C1 segment of cervical spinal cord (tissue), 14 donors: ENCODE measurements at regions not wholly inside any gene's neighbourhood (a gene's known extent, or its start where the extent isn't known, plus 50 kb on each side); places are given as distances from the start of the nearest gene placed in this dataset.

ENCODE experiments used
- DNase-seq, 14 donors: peaks; one replicate each; lab custom pipeline; 2025; lab: John Stamatoyannopoulos, UW

- DNase-seq, result no peak
Observed at GRCh38 chr4:181225616-181226261, 1017.5 kb upstream of the TENM3 start.

- no peak for DNase-seq
Observed at GRCh38 chr4:181234951-181235680, 1008.1 kb upstream of the TENM3 start.

GRCh38 chr4:181245326-181245725 lies 997.9 kb upstream of the TENM3 start:
- DNase-seq, result no peak

- no peak for DNase-seq
Observed at GRCh38 chr4:181249031-181249430, 994.2 kb upstream of the TENM3 start.

DNA sequence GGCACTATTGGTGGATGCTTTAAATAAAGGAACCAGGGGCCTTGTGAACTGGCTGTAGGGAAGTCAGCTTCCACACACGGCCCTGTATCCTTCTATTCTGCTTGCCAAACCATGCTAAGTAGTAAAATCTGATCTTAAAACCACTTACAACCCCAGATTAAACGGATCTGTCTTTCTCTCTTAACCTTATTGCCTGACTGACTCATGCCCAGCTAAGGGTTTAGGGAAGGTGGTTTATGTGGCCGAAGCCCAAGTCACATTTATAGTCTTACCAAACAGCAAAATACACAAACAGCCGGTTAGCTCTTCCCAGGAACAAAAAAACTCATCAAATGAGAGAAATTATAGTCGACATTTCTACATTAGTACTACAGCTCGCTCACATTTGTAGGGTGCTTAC lies 988.4 kb upstream of the TENM3 start:
- DNase-seq, result no peak

GRCh38 chr4:181258569-181258968 lies 984.6 kb upstream of the TENM3 start:
- DNase-seq, result no peak

GRCh38 chr4:181259081-181259709 lies 984.0 kb upstream of the TENM3 start:
- DNase-seq, result no peak

GRCh38 chr4:181261279-181261678 lies 981.9 kb upstream of the TENM3 start:
- no peak for DNase-seq

- DNase-seq, result no peak
Observed at GRCh38 chr4:181264893-181265292, 978.3 kb upstream of the TENM3 start.

- no peak for DNase-seq
Observed at GRCh38 chr4:181265370-181265769, 977.8 kb upstream of the TENM3 start.

DNA sequence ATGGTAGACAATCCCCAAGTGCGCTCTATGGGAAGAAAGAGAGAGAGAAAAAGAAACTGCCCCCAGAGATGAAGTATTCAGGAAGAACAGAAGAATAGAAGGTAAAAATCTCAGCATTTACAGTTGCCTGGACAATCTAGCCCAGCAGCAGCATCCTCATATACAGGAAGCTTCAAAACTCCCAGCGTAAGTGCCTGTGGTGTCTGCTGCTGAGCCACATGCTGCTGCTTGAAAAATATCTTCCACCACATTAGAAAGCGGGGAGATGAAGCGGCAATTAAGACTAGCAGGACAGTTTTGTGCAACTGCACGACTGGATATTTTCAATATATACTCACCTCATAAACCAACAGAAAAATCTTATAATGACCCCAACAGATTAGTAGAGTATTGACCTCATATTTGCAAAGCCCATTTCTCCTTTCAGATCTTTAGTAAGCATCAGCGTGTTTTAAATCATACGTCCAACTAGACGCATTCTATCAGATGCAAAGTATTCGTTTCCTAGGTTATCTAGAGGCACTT lies 972.0 kb upstream of the TENM3 start:
- no peak for DNase-seq

GRCh38 chr4:181272422-181272821 lies 970.8 kb upstream of the TENM3 start:
- DNase-seq, result no peak

DNA sequence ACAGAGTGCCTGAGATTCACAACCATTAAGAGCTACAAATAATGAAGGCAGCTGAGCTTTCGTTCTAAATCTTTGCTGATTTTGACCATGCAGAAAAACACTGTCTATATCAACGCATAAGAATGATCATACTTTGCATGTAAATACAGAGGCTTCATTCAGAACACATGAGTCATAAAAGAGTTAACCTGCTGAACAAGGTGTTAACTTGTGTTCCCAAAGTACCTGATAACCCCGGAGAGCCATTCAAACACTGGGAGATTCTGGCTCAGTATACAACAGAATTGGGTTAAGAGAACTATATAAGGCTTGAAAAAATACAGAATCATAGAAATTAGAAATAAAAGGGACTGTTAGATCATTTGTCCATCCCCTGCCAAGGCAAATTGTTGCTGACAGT lies 964.3 kb upstream of the TENM3 start:
- no peak for DNase-seq

GRCh38 chr4:181281451-181281850 lies 961.8 kb upstream of the TENM3 start:
- DNase-seq, result peak in 9 of 14 donors; percentile 1 to 20 (median 8)

DNA sequence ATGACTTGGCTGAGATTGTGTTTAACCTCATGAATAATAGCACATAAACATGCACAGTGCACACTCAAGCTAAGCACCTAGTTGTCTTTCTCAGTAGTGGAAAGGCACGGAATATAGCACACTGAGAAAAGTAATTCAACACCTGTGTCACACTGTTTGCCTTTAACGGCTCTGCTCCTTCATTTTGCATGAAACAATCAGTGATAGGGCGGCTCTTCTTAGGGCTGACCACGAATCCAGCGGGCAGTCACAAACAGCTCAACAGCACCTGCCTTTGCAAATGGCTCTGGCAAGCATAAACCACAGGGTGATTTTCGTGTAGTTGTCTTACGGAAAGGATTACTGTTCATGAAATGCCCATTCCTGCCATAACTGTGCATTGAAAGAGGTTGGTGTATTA lies 954.0 kb upstream of the TENM3 start:
- DNase-seq, result no peak

DNA sequence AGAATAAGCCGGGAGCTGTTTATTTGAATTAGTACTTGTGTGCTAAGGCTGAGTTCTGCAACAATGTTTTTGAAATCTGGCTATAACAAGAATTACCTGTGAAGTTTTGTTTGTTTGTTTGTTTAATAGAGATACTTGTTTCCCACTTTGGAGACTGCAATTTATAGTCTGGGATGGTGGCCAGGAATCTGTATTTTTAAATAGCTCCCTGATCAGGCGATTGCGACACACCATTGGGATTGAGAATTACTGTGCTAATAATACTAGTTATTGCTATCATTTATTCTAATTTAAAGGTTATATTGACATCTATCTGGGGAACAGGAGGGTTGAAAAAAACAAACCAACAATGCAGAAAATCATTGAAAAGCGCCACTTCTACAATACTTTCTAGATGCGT lies 951.6 kb upstream of the TENM3 start:
- DNase-seq, result no peak

GRCh38 chr4:181293014-181293413 lies 950.2 kb upstream of the TENM3 start:
- DNase-seq, result no peak

GRCh38 chr4:181293541-181293940 lies 949.7 kb upstream of the TENM3 start:
- DNase-seq, result no peak

- no peak for DNase-seq
Observed at GRCh38 chr4:181294421-181294820, 948.8 kb upstream of the TENM3 start.

DNA sequence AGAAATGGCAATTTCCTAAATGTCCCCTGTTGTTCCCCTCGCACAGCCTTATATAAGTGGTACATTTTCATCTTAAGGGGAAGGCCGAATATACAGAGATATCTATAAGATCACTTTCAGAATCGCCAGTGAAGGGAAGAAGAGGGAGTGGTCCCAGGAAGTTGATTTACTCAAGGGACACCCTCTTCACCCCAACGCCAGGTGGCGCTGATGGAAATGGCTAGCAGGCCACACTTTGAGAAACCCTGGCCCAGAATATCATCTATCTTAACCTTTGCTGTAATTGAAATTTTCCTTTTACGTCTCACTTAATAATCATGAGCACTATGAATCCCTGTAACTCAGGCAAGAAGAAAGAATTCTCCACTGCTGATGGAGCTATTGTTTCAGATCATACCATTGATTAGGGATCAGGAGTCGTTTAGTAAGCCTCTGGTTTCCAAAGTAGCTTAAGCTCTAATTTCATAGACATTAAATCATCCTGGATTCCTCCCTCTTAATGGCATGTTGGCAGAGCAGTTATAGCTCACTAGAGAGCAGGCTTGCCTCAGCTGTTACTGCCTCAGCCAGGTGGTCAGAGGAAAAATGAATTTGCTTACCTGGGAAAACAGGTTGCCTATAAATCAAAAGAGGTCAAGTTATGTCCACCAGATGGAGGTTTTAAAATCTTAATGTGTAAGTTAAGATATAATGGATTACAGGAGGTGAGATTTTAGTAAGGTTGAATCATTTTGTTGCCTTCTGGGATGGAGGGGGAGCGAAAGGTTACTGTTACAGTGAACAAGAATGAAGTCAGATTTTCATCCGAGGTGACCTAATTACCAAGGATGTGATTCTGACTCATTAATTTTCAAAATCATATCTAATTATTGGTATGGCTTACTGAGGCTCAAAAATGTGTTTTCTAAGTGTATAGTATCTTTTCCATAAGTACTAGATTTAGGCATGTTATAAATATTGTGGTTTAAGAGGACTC lies 941.2 kb upstream of the TENM3 start:
- DNase-seq, result no peak

- no peak for DNase-seq
Observed at GRCh38 chr4:181307824-181308223, 935.4 kb upstream of the TENM3 start.
